IPS-15b (cell line): ENCODE measurements at regions not wholly inside any gene's neighbourhood (a gene's known extent, or its start where the extent isn't known, plus 50 kb on each side); places are given as distances from the start of the nearest gene placed in this dataset.

ENCODE experiments used
- H3K27me3 ChIP-seq: one replicate; pipeline ENCODE4 v1.6.1; 2013; ENCODE audit warnings: low read length; ENCODE audit not compliant: control insufficient read depth, insufficient read depth
- H3K36me3 ChIP-seq: one replicate; pipeline ENCODE4 v1.6.1; 2013; ENCODE audit warnings: low read length; ENCODE audit not compliant: control insufficient read depth, insufficient read depth
- H3K4me1 ChIP-seq: one replicate; pipeline ENCODE4 v1.6.1; 2013; ENCODE audit warnings: mild to moderate bottlenecking, low read length; ENCODE audit not compliant: control insufficient read depth, insufficient read depth
- H3K4me3 ChIP-seq: one replicate; pipeline ENCODE4 v1.5.1; 2013; ENCODE audit warnings: low read depth, low read length
- H3K9ac ChIP-seq: one replicate; pipeline ENCODE4 v1.6.1; 2013; ENCODE audit warnings: low read depth, mild to moderate bottlenecking, low read length
- H3K9me3 ChIP-seq: one replicate; pipeline ENCODE4 v1.6.1; 2013; ENCODE audit warnings: mild to moderate bottlenecking, low read length; ENCODE audit not compliant: control insufficient read depth, insufficient read depth

GRCh38 chr6:156533872-156534524 is 243.2 kb upstream of the ARID1B start:
- Histone ChIP-seq H3K9me3 (no peaks in the 10 kb centered on the region), H3K36me3 (no peaks in the 10 kb centered on the region), H3K4me1 (peaks cover 3% of the 10 kb centered on the region), H3K4me3 (no peak overlapping the region), H3K9ac (no peak overlapping the region), H3K27me3 (no peaks in the 10 kb centered on the region)

DNA sequence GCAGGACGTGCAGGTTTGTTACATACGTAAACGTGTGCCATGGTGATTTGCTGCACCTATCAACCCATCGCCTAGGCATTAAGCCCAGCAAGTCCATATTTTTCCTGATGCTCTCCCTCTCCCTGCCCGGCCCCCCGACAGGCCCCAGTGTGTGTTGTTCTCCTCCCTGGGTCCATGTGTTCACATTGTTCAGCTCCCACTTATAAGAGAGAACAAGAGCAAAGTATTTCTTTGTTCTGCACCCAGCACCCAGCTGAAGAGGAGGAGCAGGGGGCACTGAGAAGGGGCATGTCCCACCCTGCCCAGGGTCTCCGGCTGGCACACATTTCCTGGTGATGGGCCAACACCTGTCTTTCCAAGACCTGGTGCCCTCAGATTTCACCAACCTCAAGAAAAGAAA is 251.1 kb upstream of the ARID1B start:
- H3K4me1 ChIP-seq, result no peaks in the 10 kb centered on the region
- H3K9me3 ChIP-seq, result no peaks in the 10 kb centered on the region
- no peaks in the 10 kb centered on the region for H3K27me3 ChIP-seq
- H3K9ac ChIP-seq, result no peak overlapping the region
- no peaks in the 10 kb centered on the region for H3K36me3 ChIP-seq
- no peak overlapping the region for H3K4me3 ChIP-seq

DNA sequence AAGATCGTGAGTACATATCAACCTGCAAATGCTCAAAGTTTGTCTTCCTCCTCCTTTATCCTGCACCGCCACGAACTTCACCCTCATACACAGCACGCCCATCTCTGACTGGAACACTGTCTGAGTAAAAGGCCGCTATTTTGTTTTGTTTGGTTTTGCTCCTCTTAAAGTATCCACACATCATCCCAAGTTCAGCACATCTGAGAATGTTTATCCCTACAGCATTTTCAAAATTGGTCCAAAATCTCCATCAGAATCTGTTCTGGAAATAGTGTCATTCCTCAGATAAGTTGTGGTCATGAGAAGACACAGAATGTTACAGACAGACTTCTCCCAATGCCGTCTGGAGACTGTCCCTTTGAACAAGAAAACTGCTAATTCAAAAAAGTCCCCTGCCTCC is 251.6 kb upstream of the ARID1B start:
- Histone ChIP-seq H3K36me3 (no peaks in the 10 kb centered on the region), H3K27me3 (no peaks in the 10 kb centered on the region), H3K9me3 (no peaks in the 10 kb centered on the region), H3K4me3 (no peak overlapping the region), H3K4me1 (no peaks in the 10 kb centered on the region), H3K9ac (no peak overlapping the region)

DNA sequence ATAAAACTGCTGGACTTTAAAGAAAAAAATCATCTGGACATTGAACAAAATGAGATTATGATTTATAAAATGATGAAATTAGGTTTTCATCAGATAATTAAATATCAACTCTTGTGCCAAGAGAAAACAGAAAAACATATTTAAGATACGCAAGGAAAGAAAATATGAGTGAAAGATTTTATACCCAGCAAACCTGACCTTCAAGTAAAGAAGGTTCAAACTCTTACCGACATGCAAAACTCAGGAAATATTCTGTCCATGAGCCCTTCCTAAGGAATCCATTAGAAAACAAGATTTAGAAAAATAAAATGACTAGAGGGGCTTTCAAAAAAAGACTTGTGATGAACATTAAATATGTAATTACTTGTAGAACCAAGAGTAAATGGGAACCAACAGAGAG is 257.2 kb upstream of the ARID1B start:
- Histone ChIP-seq H3K36me3 (no peaks in the 10 kb centered on the region), H3K4me3 (no peak overlapping the region), H3K9me3 (no peaks in the 10 kb centered on the region), H3K9ac (no peak overlapping the region), H3K27me3 (no peaks in the 10 kb centered on the region), H3K4me1 (no peaks in the 10 kb centered on the region)

DNA sequence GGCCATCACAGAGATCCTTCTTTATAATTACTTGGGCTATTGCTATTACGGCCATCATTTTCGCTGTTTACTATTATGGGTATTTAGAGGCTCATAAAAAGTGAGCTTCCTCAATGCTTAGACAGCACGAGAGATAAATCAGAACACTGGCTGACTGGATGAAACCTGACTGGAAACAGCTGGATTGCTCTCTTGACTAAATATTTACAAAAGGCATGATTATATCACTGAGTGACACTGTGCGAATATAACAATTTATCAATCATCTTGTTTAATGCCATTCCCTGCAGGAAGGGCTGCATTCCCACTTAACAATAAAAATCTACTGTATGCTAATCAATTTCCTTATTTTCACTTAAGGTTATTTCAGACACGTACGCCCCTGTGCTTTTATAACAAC is 260.1 kb upstream of the ARID1B start:
- Histone ChIP-seq H3K9ac (no peak overlapping the region), H3K27me3 (no peaks in the 10 kb centered on the region), H3K9me3 (no peaks in the 10 kb centered on the region), H3K4me1 (no peaks in the 10 kb centered on the region), H3K4me3 (no peak overlapping the region), H3K36me3 (no peaks in the 10 kb centered on the region)

GRCh38 chr6:156515242-156515641 is 261.9 kb upstream of the ARID1B start:
- no peak overlapping the region for H3K9ac ChIP-seq
- H3K4me3 ChIP-seq, result no peak overlapping the region
- no peaks in the 10 kb centered on the region for H3K4me1 ChIP-seq
- H3K27me3 ChIP-seq, result no peaks in the 10 kb centered on the region
- H3K9me3 ChIP-seq, result no peaks in the 10 kb centered on the region
- no peaks in the 10 kb centered on the region for H3K36me3 ChIP-seq

GRCh38 chr6:156513504-156513903 is 263.7 kb upstream of the ARID1B start:
- no peak overlapping the region for H3K4me3 ChIP-seq
- no peak overlapping the region for H3K9ac ChIP-seq
- no peaks in the 10 kb centered on the region for H3K4me1 ChIP-seq
- H3K9me3 ChIP-seq, result no peaks in the 10 kb centered on the region
- H3K27me3 ChIP-seq, result no peaks in the 10 kb centered on the region
- H3K36me3 ChIP-seq, result no peaks in the 10 kb centered on the region

DNA sequence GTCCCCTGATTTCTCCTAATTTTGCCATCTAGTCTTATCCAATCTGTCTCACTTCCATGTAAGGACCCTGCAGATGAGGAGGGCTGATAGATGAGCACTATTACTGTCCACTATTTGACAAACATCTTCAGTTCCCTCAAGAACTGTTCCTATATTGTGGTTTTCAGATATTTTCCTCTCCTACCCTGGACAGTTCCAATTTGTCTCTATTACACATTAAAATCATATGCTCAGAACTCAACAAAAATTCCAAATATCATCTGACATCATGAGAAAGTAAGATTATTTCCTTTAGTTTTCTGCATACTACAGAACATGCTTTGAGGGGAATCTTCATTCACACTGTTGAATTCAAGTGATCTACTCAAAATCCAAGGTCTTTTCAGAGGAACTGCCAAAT is 265.6 kb upstream of the ARID1B start:
- Histone ChIP-seq H3K4me3 (no peak overlapping the region), H3K9ac (no peak overlapping the region), H3K9me3 (no peaks in the 10 kb centered on the region), H3K4me1 (no peaks in the 10 kb centered on the region), H3K36me3 (no peaks in the 10 kb centered on the region), H3K27me3 (no peaks in the 10 kb centered on the region)

DNA sequence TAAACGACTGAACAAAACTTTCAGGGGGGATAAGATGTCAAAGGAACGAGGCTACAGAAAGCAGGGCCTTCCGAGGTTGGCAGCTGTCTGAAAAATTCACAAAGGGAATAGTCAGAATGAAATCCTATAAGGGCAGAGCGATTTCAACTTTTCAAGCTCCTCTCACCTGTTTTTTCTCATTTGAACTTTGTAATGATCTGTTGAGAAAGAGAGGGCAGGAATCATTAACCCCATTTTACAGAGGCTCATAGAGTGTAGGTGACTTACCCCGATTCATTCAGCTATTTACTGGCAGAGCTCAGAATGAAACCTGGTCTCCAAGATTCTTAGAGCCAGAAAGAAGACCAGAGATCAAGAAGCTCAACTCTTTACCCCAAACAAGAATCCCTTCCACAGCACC is 266.1 kb upstream of the ARID1B start:
- H3K4me3 ChIP-seq, result no peak overlapping the region
- no peaks in the 10 kb centered on the region for H3K27me3 ChIP-seq
- H3K9me3 ChIP-seq, result no peaks in the 10 kb centered on the region
- H3K9ac ChIP-seq, result no peak overlapping the region
- H3K36me3 ChIP-seq, result no peaks in the 10 kb centered on the region
- H3K4me1 ChIP-seq, result no peaks in the 10 kb centered on the region

DNA sequence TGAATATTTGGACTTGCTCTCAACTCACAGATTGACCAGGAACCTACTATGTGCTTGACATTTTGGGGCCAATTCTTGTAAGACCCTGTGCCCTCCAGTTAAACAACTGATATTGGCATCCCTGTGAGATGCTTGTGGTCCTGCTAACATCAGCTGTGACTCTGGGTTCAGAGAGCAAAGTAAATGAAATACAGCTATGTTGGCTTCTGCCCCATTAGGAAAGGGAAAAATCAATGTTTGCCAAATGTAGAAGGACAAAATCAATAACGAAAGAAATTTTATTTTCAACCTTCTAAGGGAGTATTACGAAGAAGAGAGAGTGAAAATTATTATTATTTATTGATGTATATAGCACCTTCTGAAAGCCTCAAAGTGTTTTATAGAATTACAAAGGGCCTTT is 266.9 kb upstream of the ARID1B start:
- no peak overlapping the region for H3K4me3 ChIP-seq
- no peaks in the 10 kb centered on the region for H3K27me3 ChIP-seq
- no peaks in the 10 kb centered on the region for H3K4me1 ChIP-seq
- H3K9ac ChIP-seq, result no peak overlapping the region
- H3K36me3 ChIP-seq, result no peaks in the 10 kb centered on the region
- H3K9me3 ChIP-seq, result no peaks in the 10 kb centered on the region

- no peak overlapping the region for H3K4me3 ChIP-seq
- H3K27me3 ChIP-seq, result no peaks in the 10 kb centered on the region
- H3K9me3 ChIP-seq, result no peaks in the 10 kb centered on the region
- H3K4me1 ChIP-seq, result no peaks in the 10 kb centered on the region
- H3K36me3 ChIP-seq, result no peaks in the 10 kb centered on the region
- H3K9ac ChIP-seq, result no peak overlapping the region
These were observed 267.7 kb upstream of the ARID1B start for GRCh38 chr6:156509496-156509895.

DNA sequence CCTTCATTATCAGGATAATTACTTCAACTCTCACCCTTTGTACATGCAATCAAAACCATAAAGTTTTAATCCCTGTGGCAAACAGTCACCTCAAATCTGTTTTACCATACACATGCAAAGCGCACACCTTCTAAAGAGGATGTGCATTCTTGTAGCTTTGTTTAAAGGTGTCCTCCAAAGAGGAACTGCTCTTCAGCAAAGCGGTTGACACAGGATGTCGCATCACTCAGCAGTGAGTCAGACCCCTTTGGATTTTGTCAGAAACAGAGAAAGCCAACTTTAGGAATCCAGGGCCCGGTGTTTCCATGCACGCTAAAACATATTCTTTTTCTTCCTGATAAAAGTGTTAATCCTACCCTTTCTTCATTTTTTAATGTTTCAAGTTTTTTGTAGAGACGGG is 268.3 kb upstream of the ARID1B start:
- Histone ChIP-seq H3K4me1 (no peaks in the 10 kb centered on the region), H3K27me3 (no peaks in the 10 kb centered on the region), H3K9me3 (no peaks in the 10 kb centered on the region), H3K4me3 (no peak overlapping the region), H3K9ac (no peak overlapping the region), H3K36me3 (no peaks in the 10 kb centered on the region)
